GM19397 (cell line): ENCODE measurements at regions not wholly inside any gene's neighbourhood (a gene's known extent, or its start where the extent isn't known, plus 50 kb on each side); places are given as distances from the start of the nearest gene placed in this dataset.

Experiments
- ATAC-seq: cut with Tn5 transposase; IDR thresholded peaks from one replicate; pipeline ENCODE4 v1.9.1; 2021; ENCODE audit warnings: mild to moderate bottlenecking, moderate library complexity; ENCODE audit not compliant: unreplicated experiment

- ATAC-seq, result no peak
These were observed 167.4 kb upstream of the PRMT6 start for GRCh38 chr1:106889059-106889458.

GRCh38 chr1:106889583-106889982 lies 166.9 kb upstream of the PRMT6 start:
- ATAC-seq, result no peak

GRCh38 chr1:106897976-106898375 lies 158.5 kb upstream of the PRMT6 start:
- ATAC-seq, result no peak

GRCh38 chr1:106899644-106900043 lies 156.8 kb upstream of the PRMT6 start:
- no peak for ATAC-seq

- ATAC-seq, result peak; percentile 99
These were observed 148.7 kb upstream of the PRMT6 start for GRCh38 chr1:106907795-106908194.

- ATAC-seq, result no peak
These were observed 147.8 kb upstream of the PRMT6 start for GRCh38 chr1:106908689-106909088.

- no peak for ATAC-seq
These were observed 145.7 kb upstream of the PRMT6 start for GRCh38 chr1:106910798-106911197.

GRCh38 chr1:106912131-106912530 lies 144.3 kb upstream of the PRMT6 start:
- no peak for ATAC-seq

- ATAC-seq, result no peak
These were observed 135.3 kb upstream of the PRMT6 start for GRCh38 chr1:106921186-106921585.

- ATAC-seq, result no peak
These were observed 132.1 kb upstream of the PRMT6 start for GRCh38 chr1:106924360-106924759.

GRCh38 chr1:106925750-106926149 lies 130.7 kb upstream of the PRMT6 start:
- no peak for ATAC-seq

- no peak for ATAC-seq
These were observed 129.5 kb upstream of the PRMT6 start for GRCh38 chr1:106926803-106927582.

GRCh38 chr1:106937104-106937503 lies 119.4 kb upstream of the PRMT6 start:
- ATAC-seq, result no peak

- no peak for ATAC-seq
These were observed 111.8 kb upstream of the PRMT6 start for GRCh38 chr1:106944721-106945120.

GRCh38 chr1:106952776-106953175 lies 103.7 kb upstream of the PRMT6 start:
- ATAC-seq, result no peak

GRCh38 chr1:106954661-106955229 lies 101.7 kb upstream of the PRMT6 start:
- ATAC-seq, result no peak

GRCh38 chr1:106956721-106957120 lies 99.8 kb upstream of the PRMT6 start:
- ATAC-seq, result no peak

GRCh38 chr1:106957795-106958194 lies 98.7 kb upstream of the PRMT6 start:
- no peak for ATAC-seq

GRCh38 chr1:106960412-106960811 lies 96.1 kb upstream of the PRMT6 start:
- ATAC-seq, result no peak

GRCh38 chr1:106961646-106962045 lies 94.8 kb upstream of the PRMT6 start:
- no peak for ATAC-seq

GRCh38 chr1:106962591-106962990 lies 93.9 kb upstream of the PRMT6 start:
- ATAC-seq, result no peak

GRCh38 chr1:106964495-106964894 lies 92.0 kb upstream of the PRMT6 start:
- ATAC-seq, result no peak

- ATAC-seq, result no peak
These were observed 87.8 kb upstream of the PRMT6 start for GRCh38 chr1:106968644-106969043.
